ENCODE measurements at regions not wholly inside any gene's neighbourhood (a gene's known extent, or its start where the extent isn't known, plus 50 kb on each side); places are given as distances from the start of the nearest gene placed in this dataset.

DNA sequence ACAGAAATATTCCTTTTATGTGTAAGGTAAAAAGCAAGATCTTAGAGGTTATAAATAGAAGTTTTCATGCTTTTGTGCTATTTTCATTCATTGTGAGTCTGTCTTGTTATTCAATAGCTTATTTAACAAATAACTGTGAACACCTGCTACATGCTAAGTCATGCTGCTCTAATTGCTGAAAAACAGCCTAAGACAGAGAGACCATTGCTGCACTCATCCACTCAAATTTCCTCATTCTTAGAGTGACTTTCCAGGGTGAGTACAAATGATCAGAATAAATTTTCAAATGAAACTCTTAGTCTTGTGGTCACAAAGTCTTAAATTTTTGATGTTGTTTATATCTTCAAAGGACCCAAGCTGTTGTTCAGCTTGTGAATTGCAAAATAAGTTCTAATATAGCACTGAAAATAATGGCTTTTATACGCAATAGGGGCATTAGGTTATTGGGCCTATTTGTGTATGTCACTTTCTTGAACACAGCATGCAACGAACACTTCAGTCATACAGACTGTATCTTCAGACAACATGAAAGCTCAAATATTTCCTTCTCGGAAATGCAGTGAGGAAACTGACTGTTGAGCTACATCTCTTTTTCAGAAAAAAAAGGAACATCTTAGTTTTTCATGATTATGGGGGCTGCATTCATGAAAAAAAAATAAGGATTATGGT lies 247.9 kb upstream of the PCDH15 start:
- Histone ChIP-seq H3K36me3 (no peaks in the 10 kb centered on the region), H3K27me3 (ENCODE audit: insufficient read depth, low read depth, severe bottlenecking) (no peaks in the 10 kb centered on the region), H3K4me3 (ENCODE audit: low read depth, low read length) (no peak overlapping the region), H3K9me3 (ENCODE audit: severe bottlenecking) (no peaks in the 10 kb centered on the region), H3K27ac (no peak overlapping the region)
- TF ChIP-seq, protein P1, sequence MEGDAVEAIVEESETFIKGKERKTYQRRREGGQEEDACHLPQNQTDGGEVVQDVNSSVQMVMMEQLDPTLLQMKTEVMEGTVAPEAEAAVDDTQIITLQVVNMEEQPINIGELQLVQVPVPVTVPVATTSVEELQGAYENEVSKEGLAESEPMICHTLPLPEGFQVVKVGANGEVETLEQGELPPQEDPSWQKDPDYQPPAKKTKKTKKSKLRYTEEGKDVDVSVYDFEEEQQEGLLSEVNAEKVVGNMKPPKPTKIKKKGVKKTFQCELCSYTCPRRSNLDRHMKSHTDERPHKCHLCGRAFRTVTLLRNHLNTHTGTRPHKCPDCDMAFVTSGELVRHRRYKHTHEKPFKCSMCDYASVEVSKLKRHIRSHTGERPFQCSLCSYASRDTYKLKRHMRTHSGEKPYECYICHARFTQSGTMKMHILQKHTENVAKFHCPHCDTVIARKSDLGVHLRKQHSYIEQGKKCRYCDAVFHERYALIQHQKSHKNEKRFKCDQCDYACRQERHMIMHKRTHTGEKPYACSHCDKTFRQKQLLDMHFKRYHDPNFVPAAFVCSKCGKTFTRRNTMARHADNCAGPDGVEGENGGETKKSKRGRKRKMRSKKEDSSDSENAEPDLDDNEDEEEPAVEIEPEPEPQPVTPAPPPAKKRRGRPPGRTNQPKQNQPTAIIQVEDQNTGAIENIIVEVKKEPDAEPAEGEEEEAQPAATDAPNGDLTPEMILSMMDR (IDR thresholded peaks at IDR 0.05; ENCODE audit: low read depth, low read length) = no peak
- DNase-seq = no peak

DNA sequence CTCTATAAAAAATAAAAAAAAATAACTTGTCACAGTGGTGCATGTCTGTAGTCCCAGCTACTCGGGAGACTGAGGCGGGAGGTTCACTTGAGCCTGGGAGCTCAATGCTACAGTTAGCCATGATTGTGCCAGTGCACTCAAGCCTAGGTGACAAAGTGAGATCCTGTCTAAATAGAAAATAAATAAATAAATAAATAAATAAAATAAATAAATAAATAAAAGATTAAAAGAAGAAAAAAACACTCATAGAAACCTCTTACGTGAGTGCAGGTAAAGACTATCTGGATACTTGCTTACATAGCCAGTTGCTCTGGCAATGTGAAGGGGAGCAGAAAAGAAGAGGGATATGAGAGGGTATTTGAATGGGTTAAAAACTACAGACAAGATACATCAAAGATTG lies 242.5 kb upstream of the PCDH15 start:
- no peaks in the 10 kb centered on the region for H3K27me3 ChIP-seq (ENCODE audit: insufficient read depth, low read depth, severe bottlenecking)
- TF ChIP-seq, protein P1 (IDR thresholded peaks at IDR 0.05; ENCODE audit: low read depth, low read length) = no peak
- H3K9me3 ChIP-seq (ENCODE audit: severe bottlenecking) = no peaks in the 10 kb centered on the region
- H3K27ac ChIP-seq = no peak overlapping the region
- H3K36me3 ChIP-seq = no peaks in the 10 kb centered on the region
- H3K4me3 ChIP-seq (ENCODE audit: low read depth, low read length) = no peak overlapping the region
- no peak for DNase-seq

DNA sequence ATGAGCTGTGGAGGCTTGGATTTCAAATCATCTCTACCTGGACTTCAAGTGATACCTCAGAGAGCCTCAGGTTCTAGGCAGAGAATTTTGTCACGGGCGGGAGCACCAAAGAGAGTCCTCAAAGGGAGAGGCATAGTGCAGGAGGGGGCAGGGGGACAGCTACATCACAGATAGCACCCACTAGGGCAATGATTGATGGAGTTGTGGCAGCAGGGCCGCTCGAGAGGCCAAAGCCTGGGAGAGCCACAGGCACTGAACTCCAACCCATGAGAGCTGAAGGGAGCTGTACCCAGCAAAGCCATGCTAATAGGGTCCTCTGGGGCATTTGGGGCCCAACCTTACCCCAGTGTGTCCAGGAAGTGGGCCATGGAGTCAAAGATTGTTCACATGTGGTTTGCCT lies 232.0 kb upstream of the PCDH15 start:
- no peak for DNase-seq
- Histone ChIP-seq H3K9me3 (ENCODE audit: severe bottlenecking) (no peaks in the 10 kb centered on the region), H3K27ac (no peak overlapping the region), H3K36me3 (no peaks in the 10 kb centered on the region), H3K27me3 (ENCODE audit: insufficient read depth, low read depth, severe bottlenecking) (no peaks in the 10 kb centered on the region), H3K4me3 (ENCODE audit: low read depth, low read length) (no peak overlapping the region)
- TF ChIP-seq, protein P1 (IDR thresholded peaks at IDR 0.05; ENCODE audit: low read depth, low read length) = no peak

DNA sequence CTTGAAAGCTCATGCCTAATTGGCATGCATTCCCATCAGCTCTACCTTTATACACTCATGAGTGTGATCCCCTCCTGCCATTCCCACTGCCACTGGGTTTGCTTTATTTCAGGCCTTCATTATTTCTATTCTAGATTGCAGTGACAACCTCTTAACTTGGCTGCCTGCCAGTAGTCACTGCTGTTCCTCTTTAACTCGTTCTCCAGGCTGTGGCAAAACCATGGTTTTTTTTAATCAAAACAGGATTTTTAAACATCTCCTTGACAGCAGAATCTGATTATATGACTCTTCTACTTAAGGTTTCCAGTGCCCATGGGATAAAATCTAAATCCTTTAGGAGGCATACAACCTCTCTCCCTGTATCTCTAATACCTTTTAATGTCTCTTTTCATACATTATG lies 223.7 kb upstream of the PCDH15 start:
- TF ChIP-seq, protein P1 (IDR thresholded peaks at IDR 0.05; ENCODE audit: low read depth, low read length) = no peak
- H3K27ac ChIP-seq = no peak overlapping the region
- DNase-seq = no peak

DNA sequence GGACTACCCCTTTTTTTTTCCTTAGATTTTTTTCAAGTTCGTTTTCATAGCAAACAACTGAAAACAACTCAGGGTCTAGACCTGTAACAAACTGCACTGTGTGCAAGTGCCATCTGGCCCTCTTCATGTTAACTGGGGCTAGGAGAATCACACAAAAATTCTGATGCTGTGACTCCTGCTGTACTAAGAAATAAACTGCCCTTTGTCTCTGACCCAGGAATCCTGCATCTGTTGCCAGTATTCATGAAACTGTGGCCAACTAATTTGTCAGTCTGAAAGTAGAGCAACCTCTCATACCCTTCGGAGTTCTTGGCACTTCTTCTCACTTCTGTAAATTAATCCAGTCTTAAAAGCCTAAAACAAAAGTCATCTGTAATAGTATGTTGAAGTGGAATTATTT lies 218.4 kb upstream of the PCDH15 start:
- Histone ChIP-seq H3K36me3 (no peaks in the 10 kb centered on the region), H3K27me3 (ENCODE audit: insufficient read depth, low read depth, severe bottlenecking) (no peaks in the 10 kb centered on the region), H3K4me3 (ENCODE audit: low read depth, low read length) (no peak overlapping the region), H3K27ac (no peak overlapping the region), H3K9me3 (ENCODE audit: severe bottlenecking) (no peaks in the 10 kb centered on the region)
- TF ChIP-seq, protein P1 (IDR thresholded peaks at IDR 0.05; ENCODE audit: low read depth, low read length) = no peak
- DNase-seq = no peak

More for the DNA sequence above, 223.7 kb upstream of the PCDH15 start:
- Histone ChIP-seq H3K27me3 (ENCODE audit: insufficient read depth, low read depth, severe bottlenecking) (no peaks in the 10 kb centered on the region), H3K9me3 (ENCODE audit: severe bottlenecking) (no peaks in the 10 kb centered on the region), H3K36me3 (no peaks in the 10 kb centered on the region), H3K4me3 (ENCODE audit: low read depth, low read length) (no peak overlapping the region)

DNA sequence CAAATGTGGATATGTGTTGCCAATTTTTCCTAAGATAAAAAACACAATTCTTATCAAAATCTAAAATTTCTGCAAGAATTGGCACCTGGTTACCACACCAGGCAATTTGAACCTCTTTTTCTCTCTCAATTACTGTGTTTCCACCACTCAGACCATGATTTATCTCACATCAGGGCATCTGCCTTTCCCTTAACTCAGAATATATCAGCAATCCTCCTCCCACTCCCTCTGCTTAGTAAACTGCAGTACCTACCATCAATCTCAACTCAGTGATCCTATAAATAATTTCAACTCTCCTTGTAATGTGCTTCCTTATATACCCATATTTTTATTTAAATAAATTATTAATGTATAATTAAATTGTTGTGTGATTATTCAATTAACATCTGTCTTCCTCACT lies 212.3 kb upstream of the PCDH15 start:
- Histone ChIP-seq H3K4me3 (ENCODE audit: low read depth, low read length) (no peak overlapping the region), H3K27me3 (ENCODE audit: insufficient read depth, low read depth, severe bottlenecking) (no peaks in the 10 kb centered on the region), H3K9me3 (ENCODE audit: severe bottlenecking) (no peaks in the 10 kb centered on the region), H3K27ac (no peak overlapping the region), H3K36me3 (no peaks in the 10 kb centered on the region)
- no peak for DNase-seq
- TF ChIP-seq, protein P1 (IDR thresholded peaks at IDR 0.05; ENCODE audit: low read depth, low read length) = no peak
